ENCODE measurements at regions not wholly inside any gene's neighbourhood (a gene's known extent, or its start where the extent isn't known, plus 50 kb on each side); places are given as distances from the start of the nearest gene placed in this dataset.

DNA sequence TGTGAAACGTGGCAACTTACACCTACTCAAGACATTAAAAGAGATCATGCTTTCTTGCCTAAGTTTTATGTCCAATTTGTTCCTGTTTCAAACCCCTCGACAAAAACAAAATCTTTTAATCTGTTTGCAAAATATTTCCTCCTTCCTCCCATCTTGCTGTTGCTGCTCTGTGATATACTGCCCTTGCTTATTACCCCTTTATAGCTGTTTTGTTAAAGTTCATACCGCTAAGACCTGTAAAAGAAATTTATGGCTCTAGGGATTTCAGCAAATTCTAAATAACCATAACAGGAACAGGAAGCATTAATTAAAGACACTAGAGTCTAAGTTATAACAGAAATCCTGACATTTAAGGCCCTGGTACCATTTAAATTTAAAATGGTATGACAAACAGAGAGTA lies 1268.2 kb upstream of the PIK3C3 start:
- 90% methylated on average over 3 of the region's 3 CpGs; no CpG with 5 or more reads in 1 of the 2 experiments for WGBS, 2 experiments (ENCODE audit: extremely low coverage in 1 of 2, insufficient coverage in 1 of 2, insufficient read length in 1 of 2, insufficient replicate concordance in 2 of 2, low coverage in 1 of 2, low lambda C conversion rate in 2 of 2, missing lambda C conversion rate in 1 of 2)
- no peaks in the 10 kb centered on the region for H3K79me1 ChIP-seq (ENCODE audit: low read depth, low read length)
- no peak for FAIRE-seq
- TF ChIP-seq BACH1 (IDR thresholded peaks at IDR 0.05; ENCODE audit: low read length) (no peak), NANOG (IDR thresholded peaks at IDR 0.05; ENCODE audit: insufficient read depth, low read depth, low read length, poor library complexity, severe bottlenecking) (no peak), POLR2A (IDR thresholded peaks at IDR 0.05; ENCODE audit: control extremely low read depth in 1 of 2, low read depth in 2 of 2, low read length in 2 of 2) (no peak), RAD21 (IDR thresholded peaks at IDR 0.05 in 1 of 2, conservative IDR thresholded peaks at IDR 0.05 in 1 of 2; ENCODE audit: low read depth in 2 of 2, low read length in 2 of 2) (no peak), TAF1 (IDR thresholded peaks at IDR 0.05; ENCODE audit: low read depth, low read length) (no peak), CBX5 (IDR thresholded peaks at IDR 0.05; ENCODE audit: low read depth, low read length) (no peak), SP2 (IDR thresholded peaks at IDR 0.05; ENCODE audit: low read length) (no peak), SRF (IDR thresholded peaks at IDR 0.05; ENCODE audit: low read depth, low read length) (no peak), TAF7 (optimal IDR thresholded peaks at IDR 0.05; ENCODE audit: borderline replicate concordance, low read depth, low read length) (no peak), RNF2 (IDR thresholded peaks at IDR 0.05; ENCODE audit: borderline replicate concordance, low read depth, low read length, missing control alignments, poor library complexity, severe bottlenecking) (no peak), SIX5 (IDR thresholded peaks at IDR 0.05; ENCODE audit: low read depth, low read length) (no peak), KDM1A (IDR thresholded peaks at IDR 0.05; ENCODE audit: borderline replicate concordance, low read length) (no peak)
- TF ChIP-seq, protein P1, sequence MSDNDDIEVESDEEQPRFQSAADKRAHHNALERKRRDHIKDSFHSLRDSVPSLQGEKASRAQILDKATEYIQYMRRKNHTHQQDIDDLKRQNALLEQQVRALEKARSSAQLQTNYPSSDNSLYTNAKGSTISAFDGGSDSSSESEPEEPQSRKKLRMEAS (IDR thresholded peaks at IDR 0.05) = no peak
- TF ChIP-seq, protein P2, sequence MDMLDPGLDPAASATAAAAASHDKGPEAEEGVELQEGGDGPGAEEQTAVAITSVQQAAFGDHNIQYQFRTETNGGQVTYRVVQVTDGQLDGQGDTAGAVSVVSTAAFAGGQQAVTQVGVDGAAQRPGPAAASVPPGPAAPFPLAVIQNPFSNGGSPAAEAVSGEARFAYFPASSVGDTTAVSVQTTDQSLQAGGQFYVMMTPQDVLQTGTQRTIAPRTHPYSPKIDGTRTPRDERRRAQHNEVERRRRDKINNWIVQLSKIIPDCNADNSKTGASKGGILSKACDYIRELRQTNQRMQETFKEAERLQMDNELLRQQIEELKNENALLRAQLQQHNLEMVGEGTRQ (IDR thresholded peaks at IDR 0.05; ENCODE audit: low read length) = no peak

More for the DNA sequence above, 1268.2 kb upstream of the PIK3C3 start:
- CTCF ChIA-PET (ENCODE audit: partially characterized antibody) = no interaction called here
- no peak overlapping the region for H2AK5ac ChIP-seq (ENCODE audit: low read depth, low read length)
- H2BK120ac ChIP-seq (replicated peaks; ENCODE audit: low read depth, low read length) = no peak overlapping the region
- H2BK20ac ChIP-seq (ENCODE audit: low read length) = no peak overlapping the region
- no peak overlapping the region for H4K8ac ChIP-seq (ENCODE audit: extremely low read depth, insufficient read depth, low read length)
- H2BK5ac ChIP-seq (ENCODE audit: low read depth, low read length) = no peak overlapping the region
- H3K4me1 ChIP-seq (replicated peaks in 1 of 4; ENCODE audit: control insufficient read depth in 3 of 4, insufficient read depth in 4 of 4, low read length in 3 of 4) = no peaks in the 10 kb centered on the region; a peak in 1 of 7 replicates
- H3K9ac ChIP-seq (replicated peaks in 1 of 4; ENCODE audit: extremely low read depth in 1 of 4, low read depth in 3 of 4, low read length in 3 of 4) = no peak overlapping the region
- no peak overlapping the region for H3K4me2 ChIP-seq (ENCODE audit: insufficient read depth in 1 of 2, low read depth in 2 of 2, low read length in 2 of 2)
- H3K18ac ChIP-seq (ENCODE audit: extremely low read depth, low read length) = no peak overlapping the region
- POLR2A ChIA-PET (ENCODE audit: partially characterized antibody) = no interaction called here
- no peaks in the 10 kb centered on the region for H3K9me3 ChIP-seq (ENCODE audit: insufficient read depth in 2 of 2, low read depth in 1 of 2, low read length in 1 of 2)
- no peak overlapping the region for H2BK12ac ChIP-seq (ENCODE audit: low read depth, low read length)
- DNase-seq (ENCODE audit: low read depth in 1 of 2, low spot score in 2 of 2) = no peak
- no peaks in the 10 kb centered on the region for H3K23me2 ChIP-seq (ENCODE audit: low read depth, low read length)
- no peaks in the 10 kb centered on the region for H3K27me3 ChIP-seq (replicated peaks in 1 of 4; ENCODE audit: control insufficient read depth in 3 of 4, extremely low read depth in 1 of 4, insufficient read depth in 3 of 4, low read length in 3 of 4)
- no peak overlapping the region for H3K23ac ChIP-seq (ENCODE audit: insufficient read length)
- H4K91ac ChIP-seq (replicated peaks; ENCODE audit: insufficient read length, low read length) = no peak overlapping the region
- no peaks in the 10 kb centered on the region for H3K36me3 ChIP-seq (ENCODE audit: control insufficient read depth in 2 of 4, insufficient read depth in 4 of 4, low read length in 3 of 4)
- H4K5ac ChIP-seq (ENCODE audit: insufficient read length, low read depth, low read length) = no peak overlapping the region
- no peak overlapping the region for H3K56ac ChIP-seq (replicated peaks; ENCODE audit: insufficient read length, low read depth, low read length)
- H3K4me3 ChIP-seq (ENCODE audit: extremely low read depth in 1 of 4, insufficient read depth in 2 of 4, low read depth in 3 of 4, low read length in 4 of 4) = no peak overlapping the region
- H3K14ac ChIP-seq (ENCODE audit: insufficient read length) = no peak overlapping the region
- H2AFZ ChIP-seq (ENCODE audit: low read length) = no peak overlapping the region
- H3K79me2 ChIP-seq (ENCODE audit: control insufficient read depth in 1 of 2, insufficient read depth in 2 of 2, low read length in 2 of 2) = no peaks in the 10 kb centered on the region
- no peaks in the 10 kb centered on the region for H4K20me1 ChIP-seq (replicated peaks in 1 of 2; ENCODE audit: control insufficient read depth in 1 of 2, insufficient read depth in 2 of 2, low read length in 2 of 2)
- no peak overlapping the region for H3K27ac ChIP-seq (ENCODE audit: low read depth, low read length)
- no peak overlapping the region for H3K4ac ChIP-seq (replicated peaks; ENCODE audit: insufficient read length, low read depth, low read length)
- no peak overlapping the region for H2BK15ac ChIP-seq (ENCODE audit: low read length)

Data from H1 (cell line).